Activated CD4-positive, alpha-beta memory T cell treated with anti-CD3 and anti-CD28 coated beads for 36 hours (primary cell): ENCODE measurements at regions not wholly inside any gene's neighbourhood (a gene's known extent, or its start where the extent isn't known, plus 50 kb on each side); places are given as distances from the start of the nearest gene placed in this dataset.

Experiments
- CTCF ChIA-PET: fragments of 350-600 bp; sonication (Branson Sonifier 250); formaldehyde crosslinking; loops from one replicate; lab custom pipeline; 2021; ENCODE audit warnings: antibody characterized with exemption, inconsistent platforms; lab: Charles Lee
- POLR2A ChIA-PET: fragments of 350-600 bp; sonication (Branson Sonifier 250); formaldehyde crosslinking; loops from one replicate; lab custom pipeline; 2021; ENCODE audit warnings: antibody characterized with exemption; lab: Charles Lee
- DNase-seq: peaks from one replicate; pipeline ENCODE4 v3.0.0-alpha.2; 2020
- H3K27ac Mint-ChIP-seq: one replicate; pipeline ENCODE4 v1.8.0; 2021; ENCODE audit warnings: mixed read lengths
- H3K27me3 Mint-ChIP-seq: one replicate; pipeline ENCODE4 v1.8.0; 2021; ENCODE audit warnings: mixed read lengths
- H3K36me3 Mint-ChIP-seq: one replicate; pipeline ENCODE4 v1.8.0; 2021; ENCODE audit warnings: mixed read lengths
- H3K4me1 Mint-ChIP-seq: one replicate; pipeline ENCODE4 v1.8.0; 2021; ENCODE audit warnings: low read depth, mixed read lengths
- H3K4me3 Mint-ChIP-seq: one replicate; pipeline ENCODE4 v1.8.0; 2021; ENCODE audit warnings: mild to moderate bottlenecking, mixed read lengths
- H3K9me3 Mint-ChIP-seq: one replicate; pipeline ENCODE4 v1.8.0; 2021; ENCODE audit warnings: mixed read lengths
- intact Hi-C: fragments of 100-400 bp; cut with micrococcal nuclease; formaldehyde crosslinking; loops from one replicate; pipeline ENCODE4 v1.15.1; 2023

- Mint-ChIP-seq H3K9me3 (no peaks in the 10 kb centered on the region), H3K4me3 (no peak overlapping the region), H3K27ac (no peak overlapping the region), H3K36me3 (no peaks in the 10 kb centered on the region), H3K27me3 (no peaks in the 10 kb centered on the region), H3K4me1 (no peaks in the 10 kb centered on the region)
- CTCF ChIA-PET = no interaction called here
- no peak for DNase-seq
- intact Hi-C loops = no loop called here
- POLR2A ChIA-PET = no interaction called here
Observed at GRCh38 chr5:2291146-2291840, 408.6 kb upstream of the IRX4 start.

GRCh38 chr5:2289380-2289779 lies 406.7 kb upstream of the IRX4 start:
- CTCF ChIA-PET = no interaction called here
- no peak overlapping the region for H3K27ac Mint-ChIP-seq

GRCh38 chr5:2288968-2289367 lies 406.2 kb upstream of the IRX4 start:
- Mint-ChIP-seq H3K4me1 (no peaks in the 10 kb centered on the region), H3K9me3 (no peaks in the 10 kb centered on the region), H3K4me3 (no peak overlapping the region), H3K27me3 (no peaks in the 10 kb centered on the region), H3K36me3 (no peaks in the 10 kb centered on the region), H3K27ac (no peak overlapping the region)
- CTCF ChIA-PET = no interaction called here
- intact Hi-C loops = no loop called here
- DNase-seq = no peak
- POLR2A ChIA-PET = no interaction called here

More at GRCh38 chr5:2289380-2289779, 406.7 kb upstream of the IRX4 start:
- H3K9me3 Mint-ChIP-seq = no peaks in the 10 kb centered on the region
- no peaks in the 10 kb centered on the region for H3K36me3 Mint-ChIP-seq
- POLR2A ChIA-PET = no interaction called here
- H3K4me3 Mint-ChIP-seq = no peak overlapping the region
- no peaks in the 10 kb centered on the region for H3K27me3 Mint-ChIP-seq
- no peaks in the 10 kb centered on the region for H3K4me1 Mint-ChIP-seq
- intact Hi-C loops = no loop called here
- no peak for DNase-seq

- ChIA-PET CTCF (no interaction called here), POLR2A (no interaction called here)
- Mint-ChIP-seq H3K9me3 (no peaks in the 10 kb centered on the region), H3K27ac (no peak overlapping the region), H3K4me1 (no peaks in the 10 kb centered on the region), H3K27me3 (no peaks in the 10 kb centered on the region), H3K4me3 (no peak overlapping the region), H3K36me3 (no peaks in the 10 kb centered on the region)
- no peak for DNase-seq
- intact Hi-C loops = no loop called here
Observed at GRCh38 chr5:2288466-2288865, 405.7 kb upstream of the IRX4 start.

- ChIA-PET CTCF (no interaction called here), POLR2A (no interaction called here)
- no peaks in the 10 kb centered on the region for H3K9me3 Mint-ChIP-seq
- H3K27me3 Mint-ChIP-seq = no peaks in the 10 kb centered on the region
- no peaks in the 10 kb centered on the region for H3K36me3 Mint-ChIP-seq
- H3K4me3 Mint-ChIP-seq = no peak overlapping the region
- intact Hi-C loops = no loop called here
- no peaks in the 10 kb centered on the region for H3K4me1 Mint-ChIP-seq
- no peak for DNase-seq
- H3K27ac Mint-ChIP-seq = no peak overlapping the region
Observed at GRCh38 chr5:2286250-2286649, 403.5 kb upstream of the IRX4 start.

GRCh38 chr5:2284678-2285077 lies 402.0 kb upstream of the IRX4 start:
- DNase-seq = no peak
- H3K4me1 Mint-ChIP-seq = no peaks in the 10 kb centered on the region
- H3K27me3 Mint-ChIP-seq = no peaks in the 10 kb centered on the region
- intact Hi-C loops = no loop called here
- H3K27ac Mint-ChIP-seq = no peak overlapping the region
- ChIA-PET POLR2A (no interaction called here), CTCF (no interaction called here)
- no peaks in the 10 kb centered on the region for H3K9me3 Mint-ChIP-seq
- H3K36me3 Mint-ChIP-seq = no peaks in the 10 kb centered on the region
- H3K4me3 Mint-ChIP-seq = no peak overlapping the region

GRCh38 chr5:2283481-2284045 lies 400.8 kb upstream of the IRX4 start:
- Mint-ChIP-seq H3K9me3 (no peaks in the 10 kb centered on the region), H3K36me3 (no peaks in the 10 kb centered on the region), H3K4me3 (no peak overlapping the region), H3K27ac (no peak overlapping the region), H3K27me3 (no peaks in the 10 kb centered on the region), H3K4me1 (no peaks in the 10 kb centered on the region)
- ChIA-PET POLR2A (no interaction called here), CTCF (no interaction called here)
- intact Hi-C loops = no loop called here
- no peak for DNase-seq

- H3K9me3 Mint-ChIP-seq = no peaks in the 10 kb centered on the region
- intact Hi-C loops = no loop called here
- CTCF ChIA-PET = no interaction called here
- H3K4me1 Mint-ChIP-seq = no peaks in the 10 kb centered on the region
- H3K27ac Mint-ChIP-seq = no peak overlapping the region
- POLR2A ChIA-PET = no interaction called here
- no peaks in the 10 kb centered on the region for H3K36me3 Mint-ChIP-seq
- peaks cover 2% of the 10 kb centered on the region for H3K27me3 Mint-ChIP-seq
- no peak for DNase-seq
- H3K4me3 Mint-ChIP-seq = no peak overlapping the region
Observed at GRCh38 chr5:2282893-2283292, 400.2 kb upstream of the IRX4 start.

GRCh38 chr5:2282034-2282690 lies 399.4 kb upstream of the IRX4 start:
- intact Hi-C loops = no loop called here
- CTCF ChIA-PET = no interaction called here
- no peak overlapping the region for H3K4me3 Mint-ChIP-seq

GRCh38 chr5:2281446-2281845 lies 398.7 kb upstream of the IRX4 start:
- H3K27ac Mint-ChIP-seq = no peak overlapping the region
- H3K4me3 Mint-ChIP-seq = no peak overlapping the region
- intact Hi-C loops = no loop called here
- no peaks in the 10 kb centered on the region for H3K36me3 Mint-ChIP-seq
- H3K4me1 Mint-ChIP-seq = no peaks in the 10 kb centered on the region
- H3K9me3 Mint-ChIP-seq = no peaks in the 10 kb centered on the region
- ChIA-PET POLR2A (no interaction called here), CTCF (no interaction called here)
- no peak for DNase-seq
- H3K27me3 Mint-ChIP-seq = peaks cover 4% of the 10 kb centered on the region

More at GRCh38 chr5:2282034-2282690, 399.4 kb upstream of the IRX4 start:
- no peaks in the 10 kb centered on the region for H3K36me3 Mint-ChIP-seq
- POLR2A ChIA-PET = no interaction called here
- H3K9me3 Mint-ChIP-seq = no peaks in the 10 kb centered on the region
- no peaks in the 10 kb centered on the region for H3K4me1 Mint-ChIP-seq
- DNase-seq = no peak
- no peak overlapping the region for H3K27ac Mint-ChIP-seq
- peaks cover 4% of the 10 kb centered on the region for H3K27me3 Mint-ChIP-seq

- Mint-ChIP-seq H3K4me1 (no peaks in the 10 kb centered on the region), H3K36me3 (no peaks in the 10 kb centered on the region), H3K9me3 (no peaks in the 10 kb centered on the region), H3K27ac (no peak overlapping the region), H3K4me3 (no peak overlapping the region), H3K27me3 (peaks cover 5% of the 10 kb centered on the region)
- intact Hi-C loops = no loop called here
- ChIA-PET POLR2A (no interaction called here), CTCF (no interaction called here)
- no peak for DNase-seq
Observed at GRCh38 chr5:2280318-2280717, 397.6 kb upstream of the IRX4 start.

GRCh38 chr5:2278825-2279456 lies 396.2 kb upstream of the IRX4 start:
- Mint-ChIP-seq H3K36me3 (no peaks in the 10 kb centered on the region), H3K4me1 (no peaks in the 10 kb centered on the region), H3K27me3 (peaks cover 5% of the 10 kb centered on the region), H3K9me3 (no peaks in the 10 kb centered on the region), H3K27ac (no peak overlapping the region), H3K4me3 (no peak overlapping the region)
- CTCF ChIA-PET = no interaction called here
- intact Hi-C loops = no loop called here
- no peak for DNase-seq
- POLR2A ChIA-PET = no interaction called here
